Fibroblast of the aortic adventitia (primary cell): ENCODE measurements at regions not wholly inside any gene's neighbourhood (a gene's known extent, or its start where the extent isn't known, plus 50 kb on each side); places are given as distances from the start of the nearest gene placed in this dataset.

ENCODE experiments used
- DNase-seq: peaks from one replicate; pipeline ENCODE4 v3.0.0-alpha.2; 2010; ENCODE audit warnings: low read depth
- H3K4me3 ChIP-seq: 2 replicates; pipeline ENCODE4 v1.5.1; 2011; ENCODE audit warnings: low read depth, mild to moderate bottlenecking, control low read depth, low read length, moderate library complexity
- TF ChIP-seq, protein P1 (sequence below): IDR thresholded peaks from 2 replicates; pipeline ENCODE4 v1.5.1; 2011; ENCODE audit warnings: mild to moderate bottlenecking, low read length, control low read depth, inconsistent platforms; ENCODE audit not compliant: insufficient read depth

DNA sequence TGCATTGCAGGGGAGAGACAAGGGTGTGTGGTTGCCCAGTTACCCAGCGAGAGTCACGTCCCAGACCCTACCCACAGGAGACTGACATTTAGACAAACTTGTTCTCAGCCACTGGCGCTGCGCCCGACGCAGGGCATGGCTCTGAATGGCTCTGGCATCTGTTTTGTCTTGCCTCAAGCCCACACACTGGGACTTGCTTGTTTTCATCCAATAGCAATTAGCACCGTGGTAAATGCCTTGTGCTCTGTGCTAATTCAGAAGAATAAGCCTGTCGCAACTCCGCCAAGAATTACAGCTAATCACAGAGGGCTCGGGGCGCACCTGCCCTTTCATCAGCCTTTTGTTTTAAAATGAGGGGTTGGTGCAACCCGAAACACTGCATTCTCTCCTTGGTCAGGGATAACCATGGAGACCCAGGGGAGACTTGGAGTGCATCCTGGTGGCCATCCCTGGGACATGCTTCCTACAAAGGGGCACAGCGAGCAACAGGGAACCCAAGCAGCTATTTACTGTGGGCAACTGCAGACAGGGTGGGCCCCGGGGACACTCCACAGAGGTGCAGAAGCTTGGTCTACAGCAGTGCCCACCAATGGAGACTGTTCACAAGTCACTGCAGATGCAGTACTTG lies 220.6 kb upstream of the ZFHX3 start:
- DNase-seq = peak; percentile 7
- H3K4me3 ChIP-seq = no peak overlapping the region
- TF ChIP-seq, protein P1, sequence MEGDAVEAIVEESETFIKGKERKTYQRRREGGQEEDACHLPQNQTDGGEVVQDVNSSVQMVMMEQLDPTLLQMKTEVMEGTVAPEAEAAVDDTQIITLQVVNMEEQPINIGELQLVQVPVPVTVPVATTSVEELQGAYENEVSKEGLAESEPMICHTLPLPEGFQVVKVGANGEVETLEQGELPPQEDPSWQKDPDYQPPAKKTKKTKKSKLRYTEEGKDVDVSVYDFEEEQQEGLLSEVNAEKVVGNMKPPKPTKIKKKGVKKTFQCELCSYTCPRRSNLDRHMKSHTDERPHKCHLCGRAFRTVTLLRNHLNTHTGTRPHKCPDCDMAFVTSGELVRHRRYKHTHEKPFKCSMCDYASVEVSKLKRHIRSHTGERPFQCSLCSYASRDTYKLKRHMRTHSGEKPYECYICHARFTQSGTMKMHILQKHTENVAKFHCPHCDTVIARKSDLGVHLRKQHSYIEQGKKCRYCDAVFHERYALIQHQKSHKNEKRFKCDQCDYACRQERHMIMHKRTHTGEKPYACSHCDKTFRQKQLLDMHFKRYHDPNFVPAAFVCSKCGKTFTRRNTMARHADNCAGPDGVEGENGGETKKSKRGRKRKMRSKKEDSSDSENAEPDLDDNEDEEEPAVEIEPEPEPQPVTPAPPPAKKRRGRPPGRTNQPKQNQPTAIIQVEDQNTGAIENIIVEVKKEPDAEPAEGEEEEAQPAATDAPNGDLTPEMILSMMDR = peak; percentile 20

DNA sequence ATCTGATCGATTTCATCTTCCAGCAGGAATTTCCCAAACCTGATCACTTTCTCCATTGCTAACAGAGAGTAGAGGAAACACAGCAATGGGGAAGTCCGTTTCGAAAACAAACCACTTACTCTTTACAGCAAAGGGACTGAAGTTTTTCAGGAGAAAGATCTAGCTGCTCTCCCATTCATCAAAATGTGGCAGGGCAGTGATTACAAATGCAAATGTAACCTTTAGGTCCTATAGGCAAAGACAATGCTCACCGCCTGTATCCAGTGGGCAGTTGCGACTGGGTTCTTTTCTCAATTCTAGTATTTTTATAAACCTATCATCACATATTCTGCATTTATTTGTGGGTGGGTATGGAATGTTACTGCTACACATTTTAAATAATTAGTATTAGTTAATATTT lies 218.0 kb upstream of the ZFHX3 start:
- no peak for DNase-seq
- no peak overlapping the region for H3K4me3 ChIP-seq
- TF ChIP-seq, protein P1 = no peak

DNA sequence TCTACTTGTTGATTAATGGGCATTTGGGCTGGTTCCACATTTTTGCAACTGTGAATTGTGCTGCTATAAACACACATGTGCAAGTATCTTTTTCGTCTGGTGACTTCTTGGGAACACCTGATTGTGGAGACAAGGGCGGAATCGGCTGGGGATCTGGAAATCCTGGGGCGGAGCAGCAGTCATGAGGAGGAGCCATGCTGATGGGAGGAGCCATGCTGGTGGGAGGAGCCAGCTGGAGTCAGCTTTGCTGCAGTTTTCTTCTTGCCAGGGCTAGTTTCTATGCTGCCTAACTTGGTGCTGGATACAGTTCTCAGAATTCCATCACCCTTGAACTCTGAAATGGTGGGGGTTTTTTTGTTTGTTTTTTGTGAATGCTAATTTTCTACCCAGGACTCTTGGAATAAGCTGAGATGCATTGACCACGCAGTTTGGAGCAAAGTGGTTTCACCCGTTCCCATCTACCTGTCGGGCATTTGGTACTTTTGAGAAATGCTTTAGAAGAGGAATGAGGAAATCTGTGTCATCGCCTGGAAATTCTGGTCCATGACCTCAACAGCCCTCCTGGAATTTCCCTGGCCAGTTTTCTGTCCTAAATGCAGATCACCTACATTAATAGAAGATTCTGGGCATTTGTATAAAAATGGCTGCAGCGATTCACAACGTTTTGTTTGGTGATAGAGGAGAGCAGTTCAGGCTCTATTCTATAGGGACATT lies 217.4 kb upstream of the ZFHX3 start:
- H3K4me3 ChIP-seq = no peak overlapping the region
- TF ChIP-seq, protein P1 = no peak
- DNase-seq = no peak

DNA sequence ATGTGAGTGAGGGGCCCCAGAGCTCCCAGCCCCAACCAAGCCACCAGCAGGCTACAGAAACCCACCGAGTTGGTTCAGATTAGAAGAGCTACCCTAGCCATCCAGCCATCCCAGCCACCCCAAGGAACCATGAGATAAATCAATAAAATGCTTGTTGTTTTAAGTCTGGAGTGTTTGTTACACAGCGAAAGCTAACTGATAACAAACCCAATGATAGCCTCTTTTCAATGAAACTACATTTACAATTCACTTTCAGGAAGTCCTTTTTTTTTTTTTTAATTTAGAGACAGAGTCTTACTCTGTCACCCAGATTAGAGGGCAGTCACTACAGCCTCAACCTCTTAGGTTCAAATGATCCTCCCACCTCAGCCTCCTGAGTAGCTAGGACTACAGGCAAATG lies 215.0 kb upstream of the ZFHX3 start:
- DNase-seq = no peak
- TF ChIP-seq, protein P1 = no peak
- no peak overlapping the region for H3K4me3 ChIP-seq

DNA sequence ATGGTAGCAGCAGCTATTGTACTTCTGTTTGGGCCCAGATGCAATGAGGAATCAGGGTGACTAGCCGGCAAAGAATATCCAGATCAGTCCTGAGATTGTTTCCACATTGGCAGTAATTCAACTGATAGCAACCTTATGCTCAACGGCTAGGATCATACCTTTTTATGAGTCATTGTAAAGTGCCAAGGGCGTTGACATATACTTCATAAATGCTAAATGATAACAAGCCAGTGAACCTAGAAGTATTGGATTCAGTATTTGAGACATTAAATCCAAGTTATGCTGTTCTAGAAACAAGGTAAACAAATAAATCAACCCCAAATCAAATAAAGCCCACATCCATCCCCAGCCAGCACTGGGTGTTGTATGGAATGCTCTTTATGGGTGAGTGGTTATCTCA lies 207.1 kb upstream of the ZFHX3 start:
- TF ChIP-seq, protein P1 = no peak
- no peak for DNase-seq
- no peak overlapping the region for H3K4me3 ChIP-seq

DNA sequence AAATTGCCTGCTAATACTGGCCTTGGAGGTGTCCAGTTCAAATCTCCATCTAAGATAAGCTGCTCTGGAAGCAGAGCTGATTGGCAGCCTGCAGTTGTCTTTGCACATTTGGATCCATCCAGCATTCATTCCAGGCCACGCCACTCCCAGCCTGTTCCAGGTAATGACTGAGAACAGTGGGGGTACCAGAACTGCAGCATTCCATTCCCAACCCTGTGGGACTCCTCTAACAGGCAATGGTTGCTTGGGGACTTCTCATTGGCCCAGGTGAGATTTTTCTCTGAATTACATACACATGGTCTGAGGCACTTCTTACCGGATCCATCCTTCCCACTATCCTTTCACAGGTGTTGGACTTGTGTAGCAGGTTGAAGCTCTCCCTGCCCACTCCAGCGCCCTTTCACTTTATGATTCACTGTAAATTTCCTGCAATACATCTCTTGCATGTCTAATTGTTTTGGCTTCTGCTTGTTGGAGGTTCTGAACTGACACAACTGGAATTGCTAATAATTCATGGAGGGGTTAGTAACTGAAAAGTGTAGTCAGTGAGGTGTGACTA lies 206.1 kb upstream of the ZFHX3 start:
- no peak overlapping the region for H3K4me3 ChIP-seq
- TF ChIP-seq, protein P1 = no peak
- no peak for DNase-seq
